RWPE1 (cell line): ENCODE measurements at regions not wholly inside any gene's neighbourhood (a gene's known extent, or its start where the extent isn't known, plus 50 kb on each side); places are given as distances from the start of the nearest gene placed in this dataset.
A peak's percentile ranks its signal among the peaks of the same experiment; 100 is the strongest.

ENCODE experiments used
- CTCF ChIA-PET: fragments of 350-600 bp; sonication (Branson Sonifier 250); formaldehyde crosslinking; extraction: SDS; loops from one replicate; lab custom pipeline; 2021; lab: Yijun Ruan, JAX
- POLR2A ChIA-PET: fragments of 400-600 bp; formaldehyde crosslinking; extraction: SDS; loops from one replicate; lab custom pipeline; 2020; ENCODE audit warnings: antibody characterized with exemption; ENCODE audit not compliant: low non-redundant PET; lab: Yijun Ruan, JAX
- DNase-seq: peaks from one replicate; pipeline ENCODE4 v3.0.0; 2012; ENCODE audit warnings: low spot score
- H3K27ac ChIP-seq: fragments of 450-650 bp; 2 replicates; pipeline ENCODE4 v1.5.1; 2017
- CTCF ChIP-seq: fragments of 450-650 bp; conservative IDR thresholded peaks from 2 replicates; pipeline ENCODE4 v1.5.1; 2017; ENCODE audit warnings: low read depth, mild to moderate bottlenecking

GRCh38 chr4:38319456-38320342 is 344.3 kb upstream of the KLF3 start:
- TF ChIP-seq CTCF = peak; percentile 97
- CTCF ChIA-PET = interaction anchor here (0.6 to 2.5 kb wide), 21 partner anchors 10 to 866 kb away, joined by 3 to 10 read pairs (median 4); no protein-coding TSS in a partner anchor
- DNase-seq = peak; percentile 81
- H3K27ac ChIP-seq = peak overlapping the region; percentile 78
- POLR2A ChIA-PET = no interaction called here

GRCh38 chr4:38320343-38320695 is 343.7 kb upstream of the KLF3 start:
- POLR2A ChIA-PET = no interaction called here
- peak overlapping the region; percentile 78 for H3K27ac ChIP-seq
- DNase-seq = no peak
- TF ChIP-seq CTCF = no peak
- CTCF ChIA-PET = interaction anchor here (0.6 to 2.5 kb wide), 6 partner anchors 42 to 473 kb away, joined by 3 to 8 read pairs (median 3); no protein-coding TSS in a partner anchor

GRCh38 chr4:38320833-38321232 is 343.2 kb upstream of the KLF3 start:
- ChIA-PET CTCF (interaction anchor here (0.7 to 2.5 kb wide), 5 partner anchors 15 to 473 kb away, joined by 3 to 8 read pairs (median 3); no protein-coding TSS in a partner anchor), POLR2A (no interaction called here)
- no peak for TF ChIP-seq CTCF
- no peak for DNase-seq
- no peak overlapping the region for H3K27ac ChIP-seq

GRCh38 chr4:38322714-38323113 is 341.3 kb upstream of the KLF3 start:
- POLR2A ChIA-PET = no interaction called here
- DNase-seq = peak; percentile 38
- TF ChIP-seq CTCF = no peak
- peak overlapping the region; percentile 61 for H3K27ac ChIP-seq
- CTCF ChIA-PET = no interaction called here

- ChIA-PET CTCF (no interaction called here), POLR2A (no interaction called here)
- no peak for TF ChIP-seq CTCF
- DNase-seq = no peak
- H3K27ac ChIP-seq = peak overlapping the region; percentile 61; the same call in 1 of the 2 replicates
Observed at GRCh38 chr4:38323141-38323641, 340.8 kb upstream of the KLF3 start.

- ChIA-PET CTCF (interaction anchor here (0.6 to 1.0 kb wide), 3 partner anchors 14 to 231 kb away, joined by 3 read pairs; no protein-coding TSS in a partner anchor), POLR2A (no interaction called here)
- no peak overlapping the region for H3K27ac ChIP-seq
- no peak for TF ChIP-seq CTCF
- no peak for DNase-seq
Observed at GRCh38 chr4:38324861-38325628, 339.0 kb upstream of the KLF3 start.
